C4-2B (cell line): ENCODE measurements at regions not wholly inside any gene's neighbourhood (a gene's known extent, or its start where the extent isn't known, plus 50 kb on each side); places are given as distances from the start of the nearest gene placed in this dataset.

ENCODE experiments used
- H3K27ac ChIP-seq: fragments of 450-650 bp; 2 replicates; pipeline ENCODE4 v1.5.1; 2017
- ZFX ChIP-seq: fragments of 450-650 bp; IDR thresholded peaks from 2 replicates; pipeline ENCODE4 v1.6.1; 2017
- TF ChIP-seq, protein P1 (sequence below): fragments of 450-650 bp; conservative IDR thresholded peaks from 2 replicates; pipeline ENCODE4 v1.5.1; 2017; ENCODE audit warnings: mild to moderate bottlenecking

DNA sequence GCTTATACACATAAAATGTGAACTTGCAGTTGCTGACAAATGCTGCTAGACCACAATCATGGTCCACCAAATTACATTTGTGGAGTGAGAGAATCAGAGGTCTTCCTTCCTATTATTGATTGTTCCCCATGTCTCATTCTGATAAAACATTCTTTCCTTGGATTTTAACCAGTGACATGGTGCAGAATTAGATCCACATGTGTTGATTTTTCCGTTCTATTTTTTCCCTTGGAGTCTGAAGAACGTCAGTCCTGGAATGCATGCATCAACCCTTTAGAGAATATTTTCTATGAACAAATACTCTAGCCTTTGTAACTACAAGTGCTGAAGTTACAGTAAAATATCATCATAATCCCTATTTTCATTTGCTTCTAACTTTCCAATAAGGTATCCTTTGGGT is 170.7 kb upstream of the SPRY4 start:
- TF ChIP-seq, protein P1, sequence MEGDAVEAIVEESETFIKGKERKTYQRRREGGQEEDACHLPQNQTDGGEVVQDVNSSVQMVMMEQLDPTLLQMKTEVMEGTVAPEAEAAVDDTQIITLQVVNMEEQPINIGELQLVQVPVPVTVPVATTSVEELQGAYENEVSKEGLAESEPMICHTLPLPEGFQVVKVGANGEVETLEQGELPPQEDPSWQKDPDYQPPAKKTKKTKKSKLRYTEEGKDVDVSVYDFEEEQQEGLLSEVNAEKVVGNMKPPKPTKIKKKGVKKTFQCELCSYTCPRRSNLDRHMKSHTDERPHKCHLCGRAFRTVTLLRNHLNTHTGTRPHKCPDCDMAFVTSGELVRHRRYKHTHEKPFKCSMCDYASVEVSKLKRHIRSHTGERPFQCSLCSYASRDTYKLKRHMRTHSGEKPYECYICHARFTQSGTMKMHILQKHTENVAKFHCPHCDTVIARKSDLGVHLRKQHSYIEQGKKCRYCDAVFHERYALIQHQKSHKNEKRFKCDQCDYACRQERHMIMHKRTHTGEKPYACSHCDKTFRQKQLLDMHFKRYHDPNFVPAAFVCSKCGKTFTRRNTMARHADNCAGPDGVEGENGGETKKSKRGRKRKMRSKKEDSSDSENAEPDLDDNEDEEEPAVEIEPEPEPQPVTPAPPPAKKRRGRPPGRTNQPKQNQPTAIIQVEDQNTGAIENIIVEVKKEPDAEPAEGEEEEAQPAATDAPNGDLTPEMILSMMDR: no peak
- TF ChIP-seq ZFX: no peak

DNA sequence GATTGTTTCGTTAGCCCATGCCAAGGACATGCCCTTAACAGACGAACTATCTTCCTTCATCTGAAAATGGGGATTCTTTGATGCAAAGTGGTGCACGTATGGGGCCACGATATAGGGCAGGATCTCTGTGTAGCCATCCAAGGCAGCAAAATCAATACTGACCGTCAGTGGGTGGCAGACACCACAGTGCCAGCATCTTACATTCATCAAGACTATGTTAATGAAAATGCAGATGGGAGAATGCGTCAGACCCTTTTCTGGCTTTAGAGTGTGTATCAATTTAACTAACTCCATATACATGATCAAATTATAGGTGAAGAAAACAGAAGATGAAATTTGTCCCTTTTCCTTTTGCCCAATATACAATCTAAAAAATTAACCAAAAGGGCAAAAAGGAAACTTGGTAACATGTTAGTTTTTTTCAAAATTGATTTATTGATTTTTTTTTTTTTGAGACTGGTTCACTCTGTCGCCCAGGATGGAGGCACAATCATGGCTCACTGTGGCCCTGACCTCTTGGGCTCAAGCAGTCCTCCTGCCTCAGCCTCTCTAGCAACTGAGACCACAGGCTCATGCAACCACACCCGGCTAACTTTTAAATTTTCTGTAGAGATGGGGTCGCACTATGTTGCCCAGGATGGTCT is 169.2 kb upstream of the SPRY4 start:
- TF ChIP-seq ZFX: no peak
- TF ChIP-seq, protein P1: no peak
- H3K27ac ChIP-seq: no peak overlapping the region

More for the DNA sequence above, 170.7 kb upstream of the SPRY4 start:
- H3K27ac ChIP-seq: no peak overlapping the region

DNA sequence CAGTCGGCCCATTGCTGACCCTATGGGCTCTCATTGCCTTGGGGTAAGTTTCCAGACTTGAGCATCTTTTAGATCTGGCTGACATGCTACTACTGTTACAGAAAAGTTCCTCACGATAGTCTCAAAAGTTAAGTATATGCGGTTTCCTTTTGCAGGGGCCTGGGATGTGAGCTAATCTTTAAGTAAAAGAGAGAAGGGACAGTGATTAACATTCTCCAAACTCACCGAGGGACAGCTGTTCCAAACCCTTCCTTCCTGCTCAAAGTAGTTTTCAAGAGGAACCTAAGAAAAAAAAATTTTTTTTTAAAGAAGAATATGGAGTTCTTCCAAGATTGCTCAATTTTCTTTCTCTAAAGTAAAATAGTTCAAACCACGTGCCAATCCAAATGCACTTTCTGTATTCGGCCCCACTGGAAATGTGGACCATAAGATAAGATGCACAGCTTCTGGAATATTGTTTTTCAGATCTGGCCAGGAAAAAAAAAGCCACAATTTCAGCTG is 168.0 kb upstream of the SPRY4 start:
- TF ChIP-seq ZFX: no peak
- TF ChIP-seq, protein P1: no peak
- no peak overlapping the region for H3K27ac ChIP-seq

DNA sequence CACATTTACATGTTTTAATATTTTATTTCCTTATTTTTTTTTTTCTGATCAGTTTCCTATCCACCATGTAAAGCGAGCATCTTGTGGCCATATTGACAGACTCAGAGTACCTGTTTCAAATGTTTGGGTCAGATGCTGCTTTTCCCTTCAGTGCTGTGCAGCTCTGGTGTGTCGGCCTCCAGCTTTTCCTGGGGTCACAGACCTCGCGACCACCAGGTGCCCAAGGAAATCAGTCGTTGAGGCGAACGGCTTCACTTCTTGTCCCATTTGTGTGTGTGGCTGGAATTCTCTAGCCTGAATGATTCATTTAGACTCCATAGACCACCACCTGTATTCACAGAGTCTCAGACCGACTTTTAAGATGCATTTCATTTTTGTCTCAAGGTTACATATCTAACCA is 166.9 kb upstream of the SPRY4 start:
- TF ChIP-seq, protein P1: no peak
- TF ChIP-seq ZFX: no peak
- no peak overlapping the region for H3K27ac ChIP-seq

DNA sequence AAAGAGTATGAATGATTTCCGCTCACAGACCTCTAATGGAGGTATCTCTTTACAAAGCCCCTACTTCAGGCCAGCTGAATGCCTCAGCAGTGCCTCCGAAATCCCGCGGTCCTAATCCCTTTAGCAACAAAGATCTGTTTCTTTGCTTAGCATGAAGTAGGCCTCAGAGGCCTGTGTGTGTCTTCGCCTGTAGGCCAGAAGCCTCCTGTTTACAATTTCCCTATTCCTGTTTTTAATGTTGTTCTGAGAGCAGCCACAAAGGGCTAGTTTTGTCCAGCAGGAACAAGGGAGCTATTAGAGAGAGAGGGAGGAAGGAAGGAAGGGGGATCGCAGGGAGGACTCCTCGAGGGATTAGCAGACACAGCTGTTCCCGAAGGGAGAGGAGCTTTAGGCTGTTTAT is 166.4 kb upstream of the SPRY4 start:
- no peak overlapping the region for H3K27ac ChIP-seq

DNA sequence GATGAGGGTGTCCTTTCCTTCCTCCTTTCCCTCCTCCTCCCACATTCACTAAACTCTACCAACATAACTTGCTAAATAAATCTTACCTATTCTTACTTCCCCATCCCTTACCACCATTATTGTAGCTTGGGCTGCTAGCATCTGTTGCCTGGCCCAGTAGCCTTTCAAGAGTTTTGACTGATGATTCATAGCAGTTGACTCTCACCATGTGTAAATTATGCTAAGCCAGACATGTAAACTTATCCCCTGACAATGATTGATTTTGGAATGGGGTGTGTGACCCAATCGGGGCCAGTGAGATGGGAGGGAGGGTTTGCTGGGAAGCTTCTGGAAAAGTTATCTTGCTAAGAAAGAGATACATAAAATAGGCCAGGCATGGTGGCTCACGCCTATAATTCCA is 161.8 kb upstream of the SPRY4 start:
- no peak overlapping the region for H3K27ac ChIP-seq
- TF ChIP-seq, protein P1: no peak
- TF ChIP-seq ZFX: no peak

More for the DNA sequence above, 166.4 kb upstream of the SPRY4 start:
- TF ChIP-seq, protein P1: no peak
- TF ChIP-seq ZFX: no peak

DNA sequence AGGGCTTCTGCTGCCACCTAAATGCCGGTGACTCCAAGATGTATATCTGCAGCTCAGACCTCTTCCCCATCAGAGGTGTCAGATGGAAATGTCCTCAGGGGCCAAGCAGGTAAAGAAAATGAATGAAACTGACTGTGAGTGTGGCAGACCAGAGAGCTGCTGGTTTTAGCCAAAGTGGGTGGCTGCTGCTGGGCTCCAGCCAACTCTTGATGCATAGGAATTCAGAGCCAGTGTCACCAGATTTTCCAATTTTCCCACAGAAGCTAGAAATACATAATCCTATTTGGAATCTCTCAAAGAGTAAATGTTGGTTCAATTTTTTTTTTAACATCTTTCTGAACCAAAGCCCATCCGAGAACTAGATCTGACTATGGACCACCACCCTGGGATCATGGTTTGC is 161.2 kb upstream of the SPRY4 start:
- H3K27ac ChIP-seq: no peak overlapping the region
- TF ChIP-seq, protein P1: no peak
- TF ChIP-seq ZFX: no peak
